Natural killer cell treated with Interleukin-12 subunit alpha and Interleukin-12 subunit beta and Interleukin-15 and Interleukin-18, amount 100 ng/mL, for 72 hours (primary cell): ENCODE measurements at regions not wholly inside any gene's neighbourhood (a gene's known extent, or its start where the extent isn't known, plus 50 kb on each side); places are given as distances from the start of the nearest gene placed in this dataset.
A peak's percentile ranks its signal among the peaks of the same experiment; 100 is the strongest.

Experiments used
- ATAC-seq, 2 donors: fragments of 150-1000 bp; cut with Tn5 transposase in 1 of 2; sonication (Bioruptor Pico), chemical (Tn5 transposase) in 1 of 2; 2 replicates each; pipeline ENCODE4 v1.10.0; 2021
- DNase-seq: peaks from one replicate; pipeline ENCODE4 v3.0.0; 2022; ENCODE audit warnings: low spot score
- H3K27ac Mint-ChIP-seq, 2 donors: 1 replicate in 1 of 2; 2 replicates in 1 of 2; pipeline ENCODE4 v1.8.0; 2022; ENCODE audit warnings: mixed read lengths in 2 of 2, mild to moderate bottlenecking in 1 of 2, moderate library complexity in 1 of 2
- H3K27me3 Mint-ChIP-seq, 2 donors: 1 replicate in 1 of 2; 2 replicates in 1 of 2; pipeline ENCODE4 v1.8.0; 2022; ENCODE audit warnings: mixed read lengths in 2 of 2
- H3K36me3 Mint-ChIP-seq: one replicate; pipeline ENCODE4 v1.8.0; 2022; ENCODE audit warnings: mixed read lengths
- H3K4me1 Mint-ChIP-seq, 2 donors: 1 replicate in 1 of 2; 2 replicates in 1 of 2; pipeline ENCODE4 v1.8.0; 2022; ENCODE audit warnings: low read depth in 2 of 2, mixed read lengths in 2 of 2, mild to moderate bottlenecking in 1 of 2
- H3K4me3 Mint-ChIP-seq: one replicate; pipeline ENCODE4 v1.8.0; 2022; ENCODE audit warnings: mixed read lengths
- H3K9me3 Mint-ChIP-seq: 2 replicates; pipeline ENCODE4 v1.8.0; 2022; ENCODE audit warnings: mixed read lengths

- Mint-ChIP-seq H3K4me1 (peaks cover 0 to 22% of the 10 kb centered on the region in 2 donors), H3K4me3 (no peak overlapping the region), H3K27ac (no peak overlapping the region), H3K9me3 (no peaks in the 10 kb centered on the region), H3K27me3 (no peaks in the 10 kb centered on the region), H3K36me3 (peaks cover 8% of the 10 kb centered on the region)
- ATAC-seq (no peak), DNase-seq (no peak)
Observed at GRCh38 chrY:21242793-21243192, 268.3 kb upstream of the RBMY1B start.

GRCh38 chrY:21246780-21247179 lies 264.4 kb upstream of the RBMY1B start:
- Mint-ChIP-seq H3K9me3 (no peaks in the 10 kb centered on the region), H3K4me3 (peak overlapping the region; percentile 37), H3K36me3 (no peaks in the 10 kb centered on the region), H3K27me3 (no peaks in the 10 kb centered on the region), H3K27ac (peak overlapping the region in 1 of 2 donors; percentile 50), H3K4me1 (peaks cover 0 to 35% of the 10 kb centered on the region in 2 donors)
- DNase-seq = no peak
- peak in 1 of 2 donors; percentile 79 for ATAC-seq

- Mint-ChIP-seq H3K4me1 (peaks cover 0 to 35% of the 10 kb centered on the region in 2 donors), H3K36me3 (no peaks in the 10 kb centered on the region), H3K9me3 (no peaks in the 10 kb centered on the region), H3K27me3 (no peaks in the 10 kb centered on the region), H3K27ac (peak overlapping the region in 1 of 2 donors; percentile 78), H3K4me3 (peak overlapping the region; percentile 64)
- ATAC-seq (no peak), DNase-seq (no peak)
Observed at GRCh38 chrY:21248591-21248990, 262.5 kb upstream of the RBMY1B start.

GRCh38 chrY:21253455-21254248 lies 257.5 kb upstream of the RBMY1B start:
- no peak overlapping the region for H3K4me3 Mint-ChIP-seq
- H3K27ac Mint-ChIP-seq = no peak overlapping the region
- no peaks in the 10 kb centered on the region for H3K9me3 Mint-ChIP-seq

GRCh38 chrY:21254476-21254875 lies 256.7 kb upstream of the RBMY1B start:
- H3K4me3 Mint-ChIP-seq = peak overlapping the region; percentile 24
- no peaks in the 10 kb centered on the region for H3K36me3 Mint-ChIP-seq
- ATAC-seq = no peak
- no peak overlapping the region for H3K27ac Mint-ChIP-seq
- H3K4me1 Mint-ChIP-seq = peaks cover 0 to 17% of the 10 kb centered on the region in 2 donors
- no peaks in the 10 kb centered on the region for H3K27me3 Mint-ChIP-seq
- DNase-seq = no peak
- no peaks in the 10 kb centered on the region for H3K9me3 Mint-ChIP-seq

More at GRCh38 chrY:21253455-21254248, 257.5 kb upstream of the RBMY1B start:
- DNase-seq (no peak), ATAC-seq (no peak)
- no peaks in the 10 kb centered on the region for H3K27me3 Mint-ChIP-seq
- H3K36me3 Mint-ChIP-seq = no peaks in the 10 kb centered on the region
- peaks cover 0 to 21% of the 10 kb centered on the region in 2 donors for H3K4me1 Mint-ChIP-seq

- DNase-seq = no peak
- no peak overlapping the region for H3K27ac Mint-ChIP-seq
- no peaks in the 10 kb centered on the region for H3K36me3 Mint-ChIP-seq
- H3K4me3 Mint-ChIP-seq = no peak overlapping the region
- H3K9me3 Mint-ChIP-seq = no peaks in the 10 kb centered on the region
- peaks cover 0 to 6% of the 10 kb centered on the region in 2 donors for H3K4me1 Mint-ChIP-seq
- ATAC-seq = no peak
- no peaks in the 10 kb centered on the region for H3K27me3 Mint-ChIP-seq
Observed at GRCh38 chrY:21256820-21257219, 254.3 kb upstream of the RBMY1B start.

- H3K4me3 Mint-ChIP-seq = no peak overlapping the region
- H3K36me3 Mint-ChIP-seq = no peaks in the 10 kb centered on the region
- peaks cover 0 to 6% of the 10 kb centered on the region in 2 donors for H3K4me1 Mint-ChIP-seq
- ATAC-seq (no peak), DNase-seq (no peak)
- H3K27me3 Mint-ChIP-seq = no peaks in the 10 kb centered on the region
- no peak overlapping the region for H3K27ac Mint-ChIP-seq
- no peaks in the 10 kb centered on the region for H3K9me3 Mint-ChIP-seq
Observed at GRCh38 chrY:21259707-21260106, 251.4 kb upstream of the RBMY1B start.

GRCh38 chrY:21260325-21260724 lies 250.8 kb upstream of the RBMY1B start:
- H3K27me3 Mint-ChIP-seq = no peaks in the 10 kb centered on the region
- peaks cover 0 to 6% of the 10 kb centered on the region in 2 donors for H3K4me1 Mint-ChIP-seq
- no peaks in the 10 kb centered on the region for H3K36me3 Mint-ChIP-seq
- no peak for ATAC-seq
- DNase-seq = no peak
- H3K4me3 Mint-ChIP-seq = no peak overlapping the region
- H3K27ac Mint-ChIP-seq = no peak overlapping the region
- no peaks in the 10 kb centered on the region for H3K9me3 Mint-ChIP-seq

- Mint-ChIP-seq H3K4me1 (peaks cover 0 to 6% of the 10 kb centered on the region in 2 donors), H3K27ac (no peak overlapping the region), H3K4me3 (no peak overlapping the region), H3K9me3 (no peaks in the 10 kb centered on the region), H3K36me3 (no peaks in the 10 kb centered on the region), H3K27me3 (no peaks in the 10 kb centered on the region)
- DNase-seq (no peak), ATAC-seq (no peak)
Observed at GRCh38 chrY:21261158-21261557, 250.0 kb upstream of the RBMY1B start.

GRCh38 chrY:21266751-21267150 lies 244.4 kb upstream of the RBMY1B start:
- DNase-seq = no peak
- H3K36me3 Mint-ChIP-seq = no peaks in the 10 kb centered on the region
- no peaks in the 10 kb centered on the region for H3K4me1 Mint-ChIP-seq

GRCh38 chrY:21267164-21267563 lies 244.0 kb upstream of the RBMY1B start:
- Mint-ChIP-seq H3K27ac (no peak overlapping the region), H3K4me3 (no peak overlapping the region), H3K27me3 (no peaks in the 10 kb centered on the region), H3K9me3 (no peaks in the 10 kb centered on the region), H3K36me3 (no peaks in the 10 kb centered on the region), H3K4me1 (no peaks in the 10 kb centered on the region)
- no peak for DNase-seq
- no peak for ATAC-seq

More at GRCh38 chrY:21266751-21267150, 244.4 kb upstream of the RBMY1B start:
- H3K27ac Mint-ChIP-seq = no peak overlapping the region
- H3K4me3 Mint-ChIP-seq = no peak overlapping the region
- H3K9me3 Mint-ChIP-seq = no peaks in the 10 kb centered on the region
- ATAC-seq = no peak
- no peaks in the 10 kb centered on the region for H3K27me3 Mint-ChIP-seq

GRCh38 chrY:21287769-21288168 lies 223.4 kb upstream of the RBMY1B start:
- ATAC-seq = no peak
- no peaks in the 10 kb centered on the region for H3K27me3 Mint-ChIP-seq
- H3K9me3 Mint-ChIP-seq = no peaks in the 10 kb centered on the region

GRCh38 chrY:21288908-21289307 lies 222.2 kb upstream of the RBMY1B start:
- no peak for ATAC-seq
- no peaks in the 10 kb centered on the region for H3K36me3 Mint-ChIP-seq
- H3K4me3 Mint-ChIP-seq = no peak overlapping the region
- H3K4me1 Mint-ChIP-seq = no peaks in the 10 kb centered on the region
- no peaks in the 10 kb centered on the region for H3K9me3 Mint-ChIP-seq
- H3K27ac Mint-ChIP-seq = no peak overlapping the region
- no peak for DNase-seq
- H3K27me3 Mint-ChIP-seq = no peaks in the 10 kb centered on the region

More at GRCh38 chrY:21287769-21288168, 223.4 kb upstream of the RBMY1B start:
- H3K27ac Mint-ChIP-seq = no peak overlapping the region
- no peaks in the 10 kb centered on the region for H3K4me1 Mint-ChIP-seq
- no peaks in the 10 kb centered on the region for H3K36me3 Mint-ChIP-seq
- no peak for DNase-seq
- H3K4me3 Mint-ChIP-seq = no peak overlapping the region

- H3K9me3 Mint-ChIP-seq = no peaks in the 10 kb centered on the region
Observed at GRCh38 chrY:21295206-21295605, 215.9 kb upstream of the RBMY1B start.

More at GRCh38 chrY:21295206-21295605, 215.9 kb upstream of the RBMY1B start:
- H3K27me3 Mint-ChIP-seq = no peaks in the 10 kb centered on the region
- ATAC-seq (no peak), DNase-seq (no peak)
- no peak overlapping the region for H3K27ac Mint-ChIP-seq
- no peak overlapping the region for H3K4me3 Mint-ChIP-seq
- H3K36me3 Mint-ChIP-seq = no peaks in the 10 kb centered on the region
- H3K4me1 Mint-ChIP-seq = no peaks in the 10 kb centered on the region
